ENCODE measurements at regions not wholly inside any gene's neighbourhood (a gene's known extent, or its start where the extent isn't known, plus 50 kb on each side); places are given as distances from the start of the nearest gene placed in this dataset.

DNA sequence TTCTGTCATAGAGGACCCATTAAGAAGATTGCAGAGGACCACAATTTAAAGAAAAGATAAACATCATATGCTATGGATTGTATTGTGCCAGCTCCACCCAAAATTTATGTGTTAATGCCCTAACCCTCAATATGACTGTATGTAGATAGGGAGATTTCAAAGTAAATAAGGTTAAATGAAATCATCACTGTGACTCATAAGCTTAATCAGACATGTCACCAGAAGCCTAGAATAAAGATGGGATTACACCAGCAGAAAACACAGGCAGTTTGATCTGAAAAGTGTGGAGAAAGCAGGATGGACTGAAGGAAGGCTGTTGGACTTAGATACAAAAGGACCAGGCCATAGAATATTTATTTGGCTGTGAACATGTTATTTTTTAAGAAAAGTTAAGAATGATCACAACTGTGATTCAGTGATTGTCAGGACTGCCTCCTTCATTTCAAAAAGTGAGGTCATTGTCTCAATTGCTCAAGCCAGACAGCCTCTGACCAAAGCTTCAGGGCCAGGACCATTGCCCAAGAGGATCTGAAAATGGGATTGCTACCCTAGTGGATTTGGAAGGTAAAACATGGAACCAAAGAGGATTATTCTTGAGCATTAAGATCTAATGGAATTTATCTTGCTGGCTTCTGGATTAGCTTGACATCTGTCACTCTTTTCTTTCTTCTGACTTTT, 270.8 kb upstream of the POM121L12 start:
- Histone ChIP-seq H3K9me3 (no peaks in the 10 kb centered on the region), H3K27ac (no peak overlapping the region), H3K4me1 (no peaks in the 10 kb centered on the region), H3K4me3 (replicated peaks in 1 of 3) (no peak overlapping the region), H3K27me3 (no peaks in the 10 kb centered on the region), H3K36me3 (no peaks in the 10 kb centered on the region)
- intact Hi-C loops (cut with DNase I): no loop called here
- no peak for TF ChIP-seq POLR2A (IDR thresholded peaks at IDR 0.05)
- TF ChIP-seq, protein P1, sequence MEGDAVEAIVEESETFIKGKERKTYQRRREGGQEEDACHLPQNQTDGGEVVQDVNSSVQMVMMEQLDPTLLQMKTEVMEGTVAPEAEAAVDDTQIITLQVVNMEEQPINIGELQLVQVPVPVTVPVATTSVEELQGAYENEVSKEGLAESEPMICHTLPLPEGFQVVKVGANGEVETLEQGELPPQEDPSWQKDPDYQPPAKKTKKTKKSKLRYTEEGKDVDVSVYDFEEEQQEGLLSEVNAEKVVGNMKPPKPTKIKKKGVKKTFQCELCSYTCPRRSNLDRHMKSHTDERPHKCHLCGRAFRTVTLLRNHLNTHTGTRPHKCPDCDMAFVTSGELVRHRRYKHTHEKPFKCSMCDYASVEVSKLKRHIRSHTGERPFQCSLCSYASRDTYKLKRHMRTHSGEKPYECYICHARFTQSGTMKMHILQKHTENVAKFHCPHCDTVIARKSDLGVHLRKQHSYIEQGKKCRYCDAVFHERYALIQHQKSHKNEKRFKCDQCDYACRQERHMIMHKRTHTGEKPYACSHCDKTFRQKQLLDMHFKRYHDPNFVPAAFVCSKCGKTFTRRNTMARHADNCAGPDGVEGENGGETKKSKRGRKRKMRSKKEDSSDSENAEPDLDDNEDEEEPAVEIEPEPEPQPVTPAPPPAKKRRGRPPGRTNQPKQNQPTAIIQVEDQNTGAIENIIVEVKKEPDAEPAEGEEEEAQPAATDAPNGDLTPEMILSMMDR (IDR thresholded peaks at IDR 0.05): no peak
- DNase-seq: no peak

DNA sequence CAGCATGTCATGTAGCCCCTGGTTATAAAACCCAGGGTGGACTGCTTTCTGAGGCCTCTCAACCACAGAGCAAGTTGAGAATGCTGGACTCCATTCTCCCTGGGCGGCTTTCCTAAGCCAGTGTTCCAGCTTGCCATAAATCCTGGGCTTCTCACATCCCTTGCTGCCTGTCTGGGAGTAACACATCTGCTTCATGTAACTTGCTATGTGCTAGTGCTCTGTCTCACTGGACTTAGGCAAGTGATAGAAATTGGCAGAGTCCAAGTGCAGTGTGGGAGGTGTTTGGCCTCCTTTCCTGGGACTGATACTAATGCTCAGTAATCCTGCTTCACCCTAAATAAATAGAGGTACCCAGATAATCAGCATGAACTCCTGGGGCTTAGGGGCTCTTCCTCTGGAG, 277.1 kb upstream of the POM121L12 start:
- intact Hi-C loops (cut with DNase I): no loop called here
- no peaks in the 10 kb centered on the region for H3K9me3 ChIP-seq
- H3K27ac ChIP-seq: no peak overlapping the region
- no peak for DNase-seq
- H3K4me1 ChIP-seq: no peaks in the 10 kb centered on the region
- H3K4me3 ChIP-seq (replicated peaks in 1 of 3): no peak overlapping the region
- H3K27me3 ChIP-seq: no peaks in the 10 kb centered on the region
- no peaks in the 10 kb centered on the region for H3K36me3 ChIP-seq
- no peak for TF ChIP-seq POLR2A (IDR thresholded peaks at IDR 0.05)
- TF ChIP-seq, protein P1 (IDR thresholded peaks at IDR 0.05): no peak
- WGBS, 2 donors: 56 to 63% methylated on average over 1 of the region's 1 CpG

DNA sequence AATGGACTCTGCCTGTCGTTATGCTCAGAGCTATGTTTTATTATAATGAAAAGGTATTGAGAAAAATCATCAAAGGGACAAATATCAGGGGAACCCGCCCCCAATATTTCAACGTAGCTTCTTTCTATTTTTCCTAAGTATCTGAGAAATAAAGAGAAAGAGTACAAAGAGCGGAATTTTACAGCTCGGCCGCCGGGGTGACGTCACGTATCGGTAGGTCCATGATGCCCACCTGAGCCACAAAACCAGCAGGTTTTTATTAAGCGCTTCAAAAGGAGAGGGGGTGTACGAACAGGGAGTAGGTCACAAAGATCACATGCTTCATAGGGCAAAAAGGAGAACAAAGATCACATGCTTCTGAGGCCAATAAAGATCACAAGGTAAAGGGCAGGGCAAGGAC, 281.6 kb upstream of the POM121L12 start:
- no peaks in the 10 kb centered on the region for H3K27me3 ChIP-seq
- H3K4me1 ChIP-seq: no peaks in the 10 kb centered on the region
- 92% methylated on average over 12 of the region's 12 CpGs for WGBS, 2 donors
- DNase-seq: no peak
- H3K27ac ChIP-seq: no peak overlapping the region
- TF ChIP-seq, protein P1 (IDR thresholded peaks at IDR 0.05): no peak
- no peak for TF ChIP-seq POLR2A (IDR thresholded peaks at IDR 0.05)
- H3K36me3 ChIP-seq: no peaks in the 10 kb centered on the region
- no peaks in the 10 kb centered on the region for H3K9me3 ChIP-seq
- H3K4me3 ChIP-seq (replicated peaks in 1 of 3): no peak overlapping the region
- intact Hi-C loops (cut with DNase I): no loop called here

DNA sequence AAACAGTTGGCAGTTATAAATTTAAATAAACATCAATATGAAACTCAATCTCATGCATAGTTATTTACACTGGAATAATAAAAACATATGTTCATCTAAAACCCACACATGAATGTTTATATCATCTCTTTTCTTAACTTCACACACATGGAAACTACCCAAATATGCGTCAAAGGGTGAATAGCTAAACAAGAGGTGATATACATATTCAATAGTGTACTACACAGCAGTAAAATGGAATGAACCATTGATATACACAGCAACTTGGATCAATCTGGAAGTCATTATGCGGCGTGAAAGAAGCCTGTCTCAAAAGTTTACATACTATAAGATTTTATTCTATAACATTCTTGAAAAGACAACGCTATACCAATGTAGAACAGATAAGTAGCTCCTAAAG, 282.5 kb upstream of the POM121L12 start:
- Histone ChIP-seq H3K9me3 (no peaks in the 10 kb centered on the region), H3K27me3 (no peaks in the 10 kb centered on the region), H3K4me3 (replicated peaks in 1 of 3) (no peak overlapping the region), H3K27ac (no peak overlapping the region), H3K36me3 (no peaks in the 10 kb centered on the region), H3K4me1 (no peaks in the 10 kb centered on the region)
- no peak for TF ChIP-seq POLR2A (IDR thresholded peaks at IDR 0.05)
- TF ChIP-seq, protein P1 (IDR thresholded peaks at IDR 0.05): no peak
- 90 to 93% methylated on average over 4 of the region's 4 CpGs for WGBS, 2 donors
- intact Hi-C loops (cut with DNase I): no loop called here
- no peak for DNase-seq

DNA sequence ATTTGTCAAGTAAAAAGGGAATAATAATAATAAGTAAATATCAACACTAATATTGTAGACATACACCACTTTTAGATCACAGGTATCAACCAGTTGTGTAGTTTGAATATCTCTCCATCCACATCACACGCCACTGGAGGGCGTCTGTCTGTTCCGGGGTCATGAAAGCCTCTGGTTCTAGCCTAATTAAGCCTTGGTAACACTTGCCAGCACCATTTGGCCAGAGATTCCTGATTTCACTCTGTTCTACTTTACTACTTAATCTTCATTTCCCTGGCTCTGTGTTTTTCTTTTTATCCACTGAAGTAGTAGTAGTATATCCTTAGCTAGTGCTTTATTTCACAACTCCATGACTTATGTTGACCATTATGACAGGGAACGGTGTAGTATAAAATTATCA, 285.6 kb upstream of the POM121L12 start:
- no peak for DNase-seq
- Histone ChIP-seq H3K27ac (no peak overlapping the region), H3K27me3 (no peaks in the 10 kb centered on the region), H3K36me3 (no peaks in the 10 kb centered on the region), H3K4me1 (no peaks in the 10 kb centered on the region), H3K4me3 (replicated peaks in 1 of 3) (no peak overlapping the region), H3K9me3 (no peaks in the 10 kb centered on the region)
- 36 to 52% methylated on average over 4 of the region's 4 CpGs for WGBS, 2 donors
- intact Hi-C loops (cut with DNase I): no loop called here
- no peak for TF ChIP-seq POLR2A (IDR thresholded peaks at IDR 0.05)
- TF ChIP-seq, protein P1 (IDR thresholded peaks at IDR 0.05): no peak

All from thyroid gland (tissue), 4 donors.